ENCODE measurements at regions not wholly inside any gene's neighbourhood (a gene's known extent, or its start where the extent isn't known, plus 50 kb on each side); places are given as distances from the start of the nearest gene placed in this dataset.

DNA sequence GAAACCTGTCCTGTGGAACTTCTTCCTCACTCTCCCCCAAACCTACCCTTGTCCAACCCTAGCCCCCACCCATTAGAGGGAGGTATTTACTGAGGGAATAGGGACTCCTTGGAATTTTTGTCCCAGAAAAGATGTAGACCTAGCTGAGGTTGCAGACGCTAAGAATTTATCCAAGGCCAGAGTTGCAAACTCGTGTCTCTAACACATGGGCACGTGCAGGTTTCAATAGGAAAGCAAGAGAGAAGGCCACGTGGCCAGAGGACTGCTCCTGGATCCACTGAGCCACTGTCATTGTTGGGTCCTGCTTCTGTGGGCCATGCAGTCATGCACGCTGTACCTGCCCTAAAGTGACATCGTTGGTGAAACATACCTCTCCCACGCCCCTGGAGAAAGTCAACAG lies 243.4 kb upstream of the KCNG1 start:
- TF ChIP-seq, protein P1, sequence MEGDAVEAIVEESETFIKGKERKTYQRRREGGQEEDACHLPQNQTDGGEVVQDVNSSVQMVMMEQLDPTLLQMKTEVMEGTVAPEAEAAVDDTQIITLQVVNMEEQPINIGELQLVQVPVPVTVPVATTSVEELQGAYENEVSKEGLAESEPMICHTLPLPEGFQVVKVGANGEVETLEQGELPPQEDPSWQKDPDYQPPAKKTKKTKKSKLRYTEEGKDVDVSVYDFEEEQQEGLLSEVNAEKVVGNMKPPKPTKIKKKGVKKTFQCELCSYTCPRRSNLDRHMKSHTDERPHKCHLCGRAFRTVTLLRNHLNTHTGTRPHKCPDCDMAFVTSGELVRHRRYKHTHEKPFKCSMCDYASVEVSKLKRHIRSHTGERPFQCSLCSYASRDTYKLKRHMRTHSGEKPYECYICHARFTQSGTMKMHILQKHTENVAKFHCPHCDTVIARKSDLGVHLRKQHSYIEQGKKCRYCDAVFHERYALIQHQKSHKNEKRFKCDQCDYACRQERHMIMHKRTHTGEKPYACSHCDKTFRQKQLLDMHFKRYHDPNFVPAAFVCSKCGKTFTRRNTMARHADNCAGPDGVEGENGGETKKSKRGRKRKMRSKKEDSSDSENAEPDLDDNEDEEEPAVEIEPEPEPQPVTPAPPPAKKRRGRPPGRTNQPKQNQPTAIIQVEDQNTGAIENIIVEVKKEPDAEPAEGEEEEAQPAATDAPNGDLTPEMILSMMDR (IDR thresholded peaks at IDR 0.05), result no peak
- TF ChIP-seq POLR2A (IDR thresholded peaks at IDR 0.05; ENCODE audit: low read depth), result no peak
- no peak for TF ChIP-seq POLR2AphosphoS5 (IDR thresholded peaks at IDR 0.05)

Measured in esophagus muscularis mucosa (tissue), 3 donors.